IMR-90 (cell line): ENCODE measurements at regions not wholly inside any gene's neighbourhood (a gene's known extent, or its start where the extent isn't known, plus 50 kb on each side); places are given as distances from the start of the nearest gene placed in this dataset.

Experiments used
- ATAC-seq: fragments of 200-7000 bp; cut with Tn5 transposase; 2 replicates; pipeline ENCODE4 v1.9.1; 2020; ENCODE audit warnings: low read depth, mild to moderate bottlenecking, moderate library complexity
- BruUV-seq: library from RNA; stranded (reverse); fragments of 400-500 nt; replicated peaks from 2 replicates; lab custom pipeline; 2021; lab: Mats Ljungman, UMichigan
- CTCF ChIA-PET: fragments of 300-600 bp; formaldehyde crosslinking; extraction: SDS; loops from one replicate; lab custom pipeline; 2021; ENCODE audit warnings: antibody characterized with exemption; lab: Yijun Ruan, JAX
- POLR2A ChIA-PET: fragments of 300-600 bp; sonication (Branson Sonifier 250); formaldehyde crosslinking; loops from one replicate; lab custom pipeline; 2022; ENCODE audit warnings: antibody characterized with exemption; ENCODE audit not compliant: unreplicated experiment; lab: Charles Lee
- DNase-seq: peaks from one replicate; pipeline ENCODE4 v3.0.0; 2013
- H2AFZ ChIP-seq: replicated peaks from 2 replicates; pipeline ENCODE3; 2013; ENCODE audit warnings: low read length, mild to moderate bottlenecking; ENCODE audit not compliant: poor library complexity
- H2AK5ac ChIP-seq: 2 replicates; pipeline ENCODE4 v1.6.1; 2013; ENCODE audit warnings: low read depth, low read length, inconsistent platforms
- H2AK9ac ChIP-seq: replicated peaks from 2 replicates; pipeline ENCODE3; 2013; ENCODE audit warnings: mild to moderate bottlenecking, low read depth, low read length, moderate library complexity; ENCODE audit not compliant: poor library complexity
- H2BK120ac ChIP-seq: 2 replicates; pipeline ENCODE4 v1.6.1; 2013; ENCODE audit warnings: low read depth, low read length, inconsistent platforms
- H2BK15ac ChIP-seq: 3 replicates; pipeline ENCODE4 v1.6.1; 2013; ENCODE audit warnings: low read depth, low read length, inconsistent platforms
- H2BK20ac ChIP-seq: 2 replicates; pipeline ENCODE4 v1.6.1; 2013; ENCODE audit warnings: low read depth, mild to moderate bottlenecking, inconsistent platforms, low read length, moderate library complexity
- H2BK5ac ChIP-seq: 2 replicates; pipeline ENCODE4 v1.6.1; 2013; ENCODE audit warnings: mild to moderate bottlenecking, low read depth, low read length, inconsistent platforms; ENCODE audit not compliant: poor library complexity, severe bottlenecking
- H3K14ac ChIP-seq: replicated peaks from 2 replicates; pipeline ENCODE4 v1.6.1; 2013; ENCODE audit warnings: low read depth, low read length, inconsistent platforms
- H3K18ac ChIP-seq: 2 replicates; pipeline ENCODE4 v1.6.1; 2013; ENCODE audit warnings: low read depth, low read length, control low read depth
- H3K23ac ChIP-seq: 2 replicates; pipeline ENCODE4 v1.6.1; 2013; ENCODE audit warnings: low read depth, low read length, inconsistent platforms
- H3K27ac ChIP-seq: 2 replicates; pipeline ENCODE4 v1.5.1; 2013; ENCODE audit warnings: mild to moderate bottlenecking, control low read depth, low read length; ENCODE audit not compliant: insufficient read depth
- H3K27me3 ChIP-seq: 2 replicates; pipeline ENCODE4 v1.6.1; 2013; ENCODE audit warnings: low read length; ENCODE audit not compliant: control insufficient read depth, insufficient read depth
- H3K36me3 ChIP-seq: 2 replicates; pipeline ENCODE4 v1.6.1; 2013; ENCODE audit warnings: low read length, mixed read lengths; ENCODE audit not compliant: control insufficient read depth, insufficient read depth
- H3K4ac ChIP-seq: 2 replicates; pipeline ENCODE4 v1.6.1; 2013; ENCODE audit warnings: low read depth, low read length, inconsistent platforms
- H3K4me1 ChIP-seq: 2 replicates; pipeline ENCODE4 v1.6.1; 2013; ENCODE audit warnings: low read length, mixed read lengths; ENCODE audit not compliant: control insufficient read depth, insufficient read depth
- H3K4me2 ChIP-seq: 2 replicates; pipeline ENCODE4 v1.6.1; 2013; ENCODE audit warnings: low read depth, mild to moderate bottlenecking, control low read depth, low read length, moderate library complexity
- H3K4me3 ChIP-seq: 2 replicates; pipeline ENCODE4 v1.5.1; 2013; ENCODE audit warnings: low read depth, mild to moderate bottlenecking, control low read depth, low read length, moderate library complexity; ENCODE audit not compliant: insufficient read depth
- H3K56ac ChIP-seq: 2 replicates; pipeline ENCODE4 v1.6.1; 2013; ENCODE audit warnings: low read length, inconsistent platforms; ENCODE audit not compliant: insufficient read depth; ENCODE audit errors: extremely low read depth
- H3K79me1 ChIP-seq, 2 experiments: 2 replicates each; pipeline ENCODE4 v1.6.1; 2013; ENCODE audit warnings: low read length in 2 of 2, inconsistent platforms in 1 of 2, low read depth in 1 of 2
- H3K9ac ChIP-seq: 2 replicates; pipeline ENCODE4 v1.6.1; 2013; ENCODE audit warnings: low read depth, low read length, control low read depth
- H3K9me1 ChIP-seq: 2 replicates; pipeline ENCODE4 v1.6.1; 2013; ENCODE audit warnings: low read length, inconsistent platforms; ENCODE audit not compliant: insufficient read depth
- H3K9me3 ChIP-seq: 2 replicates; pipeline ENCODE4 v1.6.1; 2013; ENCODE audit warnings: low read length; ENCODE audit not compliant: control insufficient read depth, insufficient read depth
- H4K20me1 ChIP-seq: 2 replicates; pipeline ENCODE4 v1.6.1; 2013; ENCODE audit warnings: low read length, inconsistent platforms; ENCODE audit not compliant: insufficient read depth
- H4K5ac ChIP-seq: 2 replicates; pipeline ENCODE4 v1.6.1; 2013; ENCODE audit warnings: mild to moderate bottlenecking, low read depth, low read length, control low read depth
- H4K8ac ChIP-seq, 2 experiments: 2 replicates each; pipeline ENCODE4 v1.6.1; 2013; ENCODE audit warnings: low read depth in 2 of 2, low read length in 2 of 2, control low read depth in 1 of 2, inconsistent platforms in 1 of 2
- H4K91ac ChIP-seq: 2 replicates; pipeline ENCODE4 v1.6.1; 2013; ENCODE audit warnings: low read depth, low read length, inconsistent platforms; ENCODE audit not compliant: insufficient read depth
- CEBPB ChIP-seq: IDR thresholded peaks from 2 replicates; pipeline ENCODE4 v1.6.1; 2012; ENCODE audit warnings: low read depth, low read length, improper control_type of control experiment
- CHD1 ChIP-seq: IDR thresholded peaks from 2 replicates; pipeline ENCODE4 v1.6.1; 2012; ENCODE audit warnings: low read depth, low read length, improper control_type of control experiment
- FOS ChIP-seq: fragments of 150-350 bp; IDR thresholded peaks from 2 replicates; pipeline ENCODE4 v1.6.1; 2016; ENCODE audit warnings: low read depth, low read length
- MAFK ChIP-seq: IDR thresholded peaks from 2 replicates; pipeline ENCODE4 v1.6.1; 2012; ENCODE audit warnings: low read depth, low read length, improper control_type of control experiment
- MAZ ChIP-seq: IDR thresholded peaks from 2 replicates; pipeline ENCODE4 v1.6.1; 2012; ENCODE audit warnings: low read depth, mild to moderate bottlenecking, low read length, improper control_type of control experiment, moderate library complexity, borderline replicate concordance
- POLR2A ChIP-seq: IDR thresholded peaks from 2 replicates; pipeline ENCODE4 v1.6.1; 2012; ENCODE audit warnings: mild to moderate bottlenecking, low read depth, low read length
- RFX5 ChIP-seq: IDR thresholded peaks from 2 replicates; pipeline ENCODE4 v1.8.0; 2012; ENCODE audit warnings: low read depth, mild to moderate bottlenecking, low read length, moderate library complexity
- WGBS, 2 experiments: methylation state at CpG; one replicate each; pipeline versions ENCODE4 v1.1.5 to v1.1.7; 2013; ENCODE audit warnings: missing lambda C conversion rate in 2 of 2; ENCODE audit not compliant: insufficient read length in 1 of 2; ENCODE audit errors: extremely low coverage in 2 of 2; 5-methylcytosine and 5-hydroxymethylcytosine counted together
- dilution Hi-C: fragments of 300-500 bp; cut with HindIII; formaldehyde crosslinking; loops from one replicate; pipeline ENCODE4 v1.14.3; 2018; ENCODE audit warnings: low sequenced_read_pairs; ENCODE audit not compliant: unreplicated experiment
- in situ Hi-C: fragments of 300-500 bp; cut with MboI; formaldehyde crosslinking; loops from 3 replicates; pipeline ENCODE4 v1.14.3; 2019; ENCODE audit warnings: low sequenced_read_pairs, inconsistent platforms, mixed read lengths
- intact Hi-C: fragments of 100-400 bp; cut with micrococcal nuclease; formaldehyde crosslinking; loops from 2 replicates; pipeline ENCODE4 v1.10.0; 2022
- TF ChIP-seq, protein P1 (sequence below): conservative IDR thresholded peaks from 2 replicates; pipeline ENCODE4 v1.5.1; 2012; ENCODE audit warnings: mild to moderate bottlenecking, low read depth, low read length, improper control_type of control experiment
- TF ChIP-seq, protein P2 (sequence below): fragments of 150-350 bp; IDR thresholded peaks from 2 replicates; pipeline ENCODE4 v1.6.1; 2016; ENCODE audit warnings: low read depth, mild to moderate bottlenecking, low read length, moderate library complexity, borderline replicate concordance

DNA sequence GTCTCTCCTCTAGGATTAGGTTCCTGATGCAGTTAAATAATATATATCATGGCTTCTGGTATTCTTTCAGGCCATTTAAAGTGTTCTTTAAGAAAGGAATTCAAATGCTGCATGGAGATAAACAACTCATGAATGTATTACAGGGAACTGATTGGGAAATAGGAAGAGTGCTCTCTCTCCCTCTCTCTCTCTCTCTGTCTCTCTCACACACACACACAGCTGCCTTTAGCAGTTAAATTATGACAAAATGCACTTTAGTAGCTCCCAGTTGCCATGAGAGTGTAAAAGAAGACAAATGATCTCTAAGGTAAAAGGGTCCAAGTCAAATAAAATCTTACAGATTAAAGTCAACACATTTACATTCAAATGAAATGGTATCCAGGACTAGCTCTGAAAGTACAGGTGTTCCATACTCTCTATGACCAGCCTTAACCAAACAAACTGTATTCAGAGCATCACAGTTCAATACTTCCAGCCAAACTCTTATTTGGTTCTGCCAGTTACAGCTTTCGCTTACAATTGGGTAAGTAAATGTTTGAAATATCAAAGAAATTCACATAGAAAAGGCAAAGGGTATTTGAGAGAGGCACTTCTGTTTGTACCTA lies 94.7 kb upstream of the CXXC4 start:
- CTCF ChIA-PET = no interaction called here
- H4K20me1 ChIP-seq = no peaks in the 10 kb centered on the region
- H2BK5ac ChIP-seq = no peak overlapping the region
- no peaks in the 10 kb centered on the region for H3K4me1 ChIP-seq
- H3K9me3 ChIP-seq = peaks cover 3% of the 10 kb centered on the region; the same call in 1 of the 2 replicates
- no peak overlapping the region for H3K4me3 ChIP-seq
- H2BK15ac ChIP-seq = no peak overlapping the region
- H4K5ac ChIP-seq = no peak overlapping the region
- no peak overlapping the region for H3K14ac ChIP-seq
- no peak overlapping the region for H2AK9ac ChIP-seq
- no CpG with 5 or more reads among the region's 1 CpG for WGBS, 2 experiments
- H4K91ac ChIP-seq = no peak overlapping the region
- dilution Hi-C loops (no loop called here), in situ Hi-C loops (no loop called here), intact Hi-C loops (no loop called here)
- H3K79me1 ChIP-seq = no peaks in the 10 kb centered on the region
- H3K56ac ChIP-seq = no peak overlapping the region
- no peak overlapping the region for H3K27ac ChIP-seq
- H4K8ac ChIP-seq = no peak overlapping the region
- BruUV-seq = no TSS peak
- no peak overlapping the region for H3K9ac ChIP-seq
- no peak overlapping the region for H2BK120ac ChIP-seq
- no peaks in the 10 kb centered on the region for H3K27me3 ChIP-seq
- DNase-seq (no peak), ATAC-seq (no peak)
- H3K4ac ChIP-seq = no peak overlapping the region
- no peaks in the 10 kb centered on the region for H3K36me3 ChIP-seq
- H3K4me2 ChIP-seq = no peak overlapping the region
- H3K23ac ChIP-seq = no peak overlapping the region
- H2AK5ac ChIP-seq = no peak overlapping the region
- no peak overlapping the region for H2BK20ac ChIP-seq
- H3K18ac ChIP-seq = no peak overlapping the region
- H2AFZ ChIP-seq = no peak overlapping the region
- no peaks in the 10 kb centered on the region for H3K9me1 ChIP-seq
- POLR2A ChIA-PET = no interaction called here
- TF ChIP-seq CEBPB (no peak), POLR2A (no peak), FOS (no peak), MAZ (no peak), CHD1 (no peak), MAFK (no peak), RFX5 (no peak)
- TF ChIP-seq, protein P1, sequence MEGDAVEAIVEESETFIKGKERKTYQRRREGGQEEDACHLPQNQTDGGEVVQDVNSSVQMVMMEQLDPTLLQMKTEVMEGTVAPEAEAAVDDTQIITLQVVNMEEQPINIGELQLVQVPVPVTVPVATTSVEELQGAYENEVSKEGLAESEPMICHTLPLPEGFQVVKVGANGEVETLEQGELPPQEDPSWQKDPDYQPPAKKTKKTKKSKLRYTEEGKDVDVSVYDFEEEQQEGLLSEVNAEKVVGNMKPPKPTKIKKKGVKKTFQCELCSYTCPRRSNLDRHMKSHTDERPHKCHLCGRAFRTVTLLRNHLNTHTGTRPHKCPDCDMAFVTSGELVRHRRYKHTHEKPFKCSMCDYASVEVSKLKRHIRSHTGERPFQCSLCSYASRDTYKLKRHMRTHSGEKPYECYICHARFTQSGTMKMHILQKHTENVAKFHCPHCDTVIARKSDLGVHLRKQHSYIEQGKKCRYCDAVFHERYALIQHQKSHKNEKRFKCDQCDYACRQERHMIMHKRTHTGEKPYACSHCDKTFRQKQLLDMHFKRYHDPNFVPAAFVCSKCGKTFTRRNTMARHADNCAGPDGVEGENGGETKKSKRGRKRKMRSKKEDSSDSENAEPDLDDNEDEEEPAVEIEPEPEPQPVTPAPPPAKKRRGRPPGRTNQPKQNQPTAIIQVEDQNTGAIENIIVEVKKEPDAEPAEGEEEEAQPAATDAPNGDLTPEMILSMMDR = no peak
- TF ChIP-seq, protein P2, sequence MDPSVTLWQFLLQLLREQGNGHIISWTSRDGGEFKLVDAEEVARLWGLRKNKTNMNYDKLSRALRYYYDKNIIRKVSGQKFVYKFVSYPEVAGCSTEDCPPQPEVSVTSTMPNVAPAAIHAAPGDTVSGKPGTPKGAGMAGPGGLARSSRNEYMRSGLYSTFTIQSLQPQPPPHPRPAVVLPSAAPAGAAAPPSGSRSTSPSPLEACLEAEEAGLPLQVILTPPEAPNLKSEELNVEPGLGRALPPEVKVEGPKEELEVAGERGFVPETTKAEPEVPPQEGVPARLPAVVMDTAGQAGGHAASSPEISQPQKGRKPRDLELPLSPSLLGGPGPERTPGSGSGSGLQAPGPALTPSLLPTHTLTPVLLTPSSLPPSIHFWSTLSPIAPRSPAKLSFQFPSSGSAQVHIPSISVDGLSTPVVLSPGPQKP = no peak
